ENCODE measurements at regions not wholly inside any gene's neighbourhood (a gene's known extent, or its start where the extent isn't known, plus 50 kb on each side); places are given as distances from the start of the nearest gene placed in this dataset.
A peak's percentile ranks its signal among the peaks of the same experiment; 100 is the strongest.

GRCh38 chr22:47850644-47851151 is 1088.2 kb downstream of the TBC1D22A start (continued):
- TF ChIP-seq ZIC2 (tag by site-specific recombination; IDR thresholded peaks at IDR 0.05) = peak; percentile 93
- TF ChIP-seq TRIM28 (IDR thresholded peaks at IDR 0.05; ENCODE audit: borderline replicate concordance, low read length) = peak; percentile 81

- Histone ChIP-seq H3K9me3 (ENCODE audit: control insufficient read depth, insufficient read depth, low read depth, low read length) (no peaks in the 10 kb centered on the region), H3K36me3 (ENCODE audit: control insufficient read depth in 2 of 2, insufficient read depth in 1 of 2, low read length in 2 of 2) (no peaks in the 10 kb centered on the region), H3K4me3 (ENCODE audit: low read depth, low read length) (no peak overlapping the region), H3K27ac (ENCODE audit: extremely low read depth, low read depth, low read length) (no peak overlapping the region), H3K4me1 (ENCODE audit: control insufficient read depth, insufficient read depth, low read length) (peaks cover 3% of the 10 kb centered on the region; the same call in 1 of the 2 replicates)
- no peak for TF ChIP-seq PRDM10 (tag by site-specific recombination; IDR thresholded peaks at IDR 0.05)
- CTCF ChIA-PET = interaction anchor here (0.6 kb wide), 1 partner anchor 553 kb away, joined by 3 read pairs; no protein-coding TSS in a partner anchor
- POLR2A ChIA-PET = no interaction called here
Measured at GRCh38 chr22:47849576-47849975, 1087.1 kb downstream of the TBC1D22A start.

GRCh38 chr22:47848184-47848920 is 1085.9 kb downstream of the TBC1D22A start:
- TF ChIP-seq ZNF148 (tag by site-specific recombination; IDR thresholded peaks at IDR 0.05; ENCODE audit: borderline replicate concordance) (no peak), ZBTB26 (tag by site-specific recombination; optimal IDR thresholded peaks at IDR 0.05) (no peak), ZFP69B (tag by site-specific recombination; IDR thresholded peaks at IDR 0.05) (no peak), ZNF398 (tag by site-specific recombination; IDR thresholded peaks at IDR 0.05) (no peak), ZNF626 (tag by site-specific recombination; IDR thresholded peaks at IDR 0.05) (no peak), ZSCAN5A (tag by site-specific recombination; IDR thresholded peaks at IDR 0.05) (no peak), ZNF280C (tag by site-specific recombination; IDR thresholded peaks at IDR 0.05) (no peak), ZNF366 (tag by site-specific recombination; conservative IDR thresholded peaks at IDR 0.05) (no peak)
- ChIA-PET POLR2A (no interaction called here), CTCF (interaction anchor here (0.6 kb wide), 1 partner anchor 25 kb away, joined by 3 read pairs; no protein-coding TSS in a partner anchor)
- H3K4me1 ChIP-seq (ENCODE audit: control insufficient read depth, insufficient read depth, low read length) = peaks cover 3% of the 10 kb centered on the region; the same call in 1 of the 2 replicates
- H3K9me3 ChIP-seq (ENCODE audit: control insufficient read depth, insufficient read depth, low read depth, low read length) = no peaks in the 10 kb centered on the region
- no peak overlapping the region for H3K4me3 ChIP-seq (ENCODE audit: low read depth, low read length)
- H3K36me3 ChIP-seq (ENCODE audit: control insufficient read depth in 2 of 2, insufficient read depth in 1 of 2, low read length in 2 of 2) = no peaks in the 10 kb centered on the region
- no peak overlapping the region for H3K27ac ChIP-seq (ENCODE audit: extremely low read depth, low read depth, low read length)
